HG03432 (cell line): ENCODE measurements at regions not wholly inside any gene's neighbourhood (a gene's known extent, or its start where the extent isn't known, plus 50 kb on each side); places are given as distances from the start of the nearest gene placed in this dataset.
"Not testable (repeated sequence)": the region's sequence is repeated elsewhere in the genome, so short reads cannot be mapped to it uniquely, and the experiment has no call there.

Source experiments
- ATAC-seq: cut with Tn5 transposase; IDR thresholded peaks from one replicate; pipeline ENCODE4 v1.9.1; 2021; ENCODE audit warnings: mild to moderate bottlenecking, moderate library complexity; ENCODE audit not compliant: unreplicated experiment

GRCh38 chr11:19628018-19628417 is 84.6 kb upstream of the NAV2 start:
- no peak for ATAC-seq

- ATAC-seq = no peak
Measured at GRCh38 chr11:19627566-19627965, 85.1 kb upstream of the NAV2 start.

GRCh38 chr11:19625438-19625837 is 87.2 kb upstream of the NAV2 start:
- ATAC-seq = no peak

GRCh38 chr11:19617696-19618523 is 94.7 kb upstream of the NAV2 start:
- no peak for ATAC-seq

- ATAC-seq = no peak
Measured at GRCh38 chr11:19615341-19616183, 97.1 kb upstream of the NAV2 start.

GRCh38 chr11:19614370-19614940 is 98.2 kb upstream of the NAV2 start:
- no peak for ATAC-seq

GRCh38 chr11:19612025-19612424 is 100.6 kb upstream of the NAV2 start:
- ATAC-seq = not testable (repeated sequence)

- no peak for ATAC-seq
Measured at GRCh38 chr11:19607656-19608360, 104.8 kb upstream of the NAV2 start.

- ATAC-seq = no peak
Measured at GRCh38 chr11:19606856-19607655, 105.6 kb upstream of the NAV2 start.

GRCh38 chr11:19605520-19606371 is 106.9 kb upstream of the NAV2 start:
- ATAC-seq = no peak

- ATAC-seq = no peak
Measured at GRCh38 chr11:19604679-19605375, 107.8 kb upstream of the NAV2 start.

GRCh38 chr11:19603771-19604170 is 108.9 kb upstream of the NAV2 start:
- no peak for ATAC-seq

- no peak for ATAC-seq
Measured at GRCh38 chr11:19602891-19603290, 109.7 kb upstream of the NAV2 start.

GRCh38 chr11:19602406-19602805 is 110.2 kb upstream of the NAV2 start:
- ATAC-seq = no peak

- no peak for ATAC-seq
Measured at GRCh38 chr11:19601235-19601634, 111.4 kb upstream of the NAV2 start.

- no peak for ATAC-seq
Measured at GRCh38 chr11:19599681-19600080, 113.0 kb upstream of the NAV2 start.

GRCh38 chr11:19598876-19599486 is 113.7 kb upstream of the NAV2 start:
- no peak for ATAC-seq

GRCh38 chr11:19598456-19598855 is 114.2 kb upstream of the NAV2 start:
- no peak for ATAC-seq
